Neuronal stem cell (in vitro differentiated cells): ENCODE measurements at regions not wholly inside any gene's neighbourhood (a gene's known extent, or its start where the extent isn't known, plus 50 kb on each side); places are given as distances from the start of the nearest gene placed in this dataset.

Experiments
- DNase-seq: peaks from one replicate; pipeline ENCODE4 v3.0.0-alpha.2; 2013; ENCODE audit warnings: low spot score
- H2AFZ ChIP-seq: one replicate; pipeline ENCODE4 v1.6.1; 2013; ENCODE audit warnings: mild to moderate bottlenecking, low read length, inconsistent platforms
- H2AK5ac ChIP-seq: 2 replicates; pipeline ENCODE4 v1.6.1; 2013; ENCODE audit warnings: low read depth, mild to moderate bottlenecking, inconsistent platforms, low read length, moderate library complexity, mixed read lengths
- H2BK120ac ChIP-seq: 2 replicates; pipeline ENCODE4 v1.6.1; 2013; ENCODE audit warnings: low read depth, mild to moderate bottlenecking, inconsistent platforms, low read length, moderate library complexity, mixed read lengths
- H2BK12ac ChIP-seq: one replicate; pipeline ENCODE4 v1.6.1; 2013; ENCODE audit warnings: low read length, inconsistent platforms
- H2BK15ac ChIP-seq: 2 replicates; pipeline ENCODE4 v1.6.1; 2013; ENCODE audit warnings: mild to moderate bottlenecking, low read length, inconsistent platforms, mixed read lengths
- H2BK5ac ChIP-seq: one replicate; pipeline ENCODE4 v1.6.1; 2013; ENCODE audit warnings: inconsistent platforms, mild to moderate bottlenecking, low read length, moderate library complexity
- H3K14ac ChIP-seq: one replicate; pipeline ENCODE4 v1.6.1; 2013; ENCODE audit warnings: low read length, inconsistent platforms
- H3K18ac ChIP-seq: 2 replicates; pipeline ENCODE4 v1.6.1; 2013; ENCODE audit warnings: low read length, inconsistent platforms
- H3K23ac ChIP-seq: 2 replicates; pipeline ENCODE4 v1.6.1; 2013; ENCODE audit warnings: low read depth, mild to moderate bottlenecking, mixed read lengths, low read length, inconsistent platforms; ENCODE audit not compliant: poor library complexity
- H3K27ac ChIP-seq: replicated peaks from 3 replicates; pipeline ENCODE4 v1.5.1; 2013; ENCODE audit warnings: low read length, inconsistent platforms
- H3K27me3 ChIP-seq, 3 experiments: 2 replicates each; pipeline ENCODE4 v1.6.1; 2013; ENCODE audit warnings: low read length in 3 of 3, mild to moderate bottlenecking in 2 of 3, inconsistent platforms in 1 of 3, low read depth in 1 of 3, mixed read lengths in 1 of 3, moderate library complexity in 1 of 3; ENCODE audit not compliant: control insufficient read depth in 3 of 3, insufficient read depth in 3 of 3
- H3K36me3 ChIP-seq, 2 donors: replicated peaks in 1 of 2; 2 replicates each; pipeline ENCODE4 v1.6.1; 2013; ENCODE audit warnings: low read length in 2 of 2; ENCODE audit not compliant: control insufficient read depth in 2 of 2, insufficient read depth in 2 of 2
- H3K4ac ChIP-seq: 2 replicates; pipeline ENCODE4 v1.6.1; 2013; ENCODE audit warnings: inconsistent platforms, mild to moderate bottlenecking, low read length, moderate library complexity
- H3K4me1 ChIP-seq, 2 donors: 1 replicate in 1 of 2; 2 replicates in 1 of 2; pipeline ENCODE4 v1.6.1; 2013; ENCODE audit warnings: low read length in 2 of 2, low read depth in 1 of 2; ENCODE audit not compliant: control insufficient read depth in 2 of 2, insufficient read depth in 1 of 2
- H3K4me2 ChIP-seq: one replicate; pipeline ENCODE4 v1.6.1; 2013; ENCODE audit warnings: mild to moderate bottlenecking, low read length, inconsistent platforms; ENCODE audit not compliant: insufficient read depth, poor library complexity, severe bottlenecking
- H3K4me3 ChIP-seq, 2 donors: 2 replicates each; pipeline ENCODE4 v1.5.1; 2013; ENCODE audit warnings: low read length in 2 of 2, mild to moderate bottlenecking in 2 of 2, inconsistent platforms in 1 of 2, moderate library complexity in 1 of 2
- H3K79me1 ChIP-seq: one replicate; pipeline ENCODE4 v1.6.1; 2013; ENCODE audit warnings: low read depth, mild to moderate bottlenecking, inconsistent platforms, low read length, moderate library complexity
- H3K9ac ChIP-seq: one replicate; pipeline ENCODE4 v1.6.1; 2013; ENCODE audit warnings: mild to moderate bottlenecking, low read depth, low read length, inconsistent platforms; ENCODE audit not compliant: poor library complexity
- H3K9me3 ChIP-seq, 2 donors: replicated peaks in 1 of 2; 2 replicates each; pipeline versions ENCODE3 to v1.6.1; 2013; ENCODE audit warnings: low read length in 2 of 2, mild to moderate bottlenecking in 2 of 2, inconsistent platforms in 1 of 2, low read depth in 1 of 2, mixed read lengths in 1 of 2, moderate library complexity in 1 of 2; ENCODE audit not compliant: control insufficient read depth in 2 of 2, insufficient read depth in 1 of 2
- H4K8ac ChIP-seq: one replicate; pipeline ENCODE4 v1.6.1; 2013; ENCODE audit warnings: low read depth, mild to moderate bottlenecking, inconsistent platforms, low read length, moderate library complexity
- H4K91ac ChIP-seq: one replicate; pipeline ENCODE4 v1.6.1; 2013; ENCODE audit warnings: low read length, low read depth, mild to moderate bottlenecking, inconsistent platforms; ENCODE audit not compliant: poor library complexity
- WGBS, 2 donors: extraction: QIAGEN DNeasy Blood & Tissue Kit; methylation state at CpG; one replicate each; pipeline ENCODE4 v1.1.7; 2013; ENCODE audit warnings: missing lambda C conversion rate in 2 of 2, mixed read lengths in 1 of 2; ENCODE audit not compliant: insufficient read length in 2 of 2, insufficient replicate concordance in 1 of 2; ENCODE audit errors: extremely low coverage in 2 of 2; 5-methylcytosine and 5-hydroxymethylcytosine counted together

- Histone ChIP-seq H3K4me3 (no peak overlapping the region), H4K91ac (no peak overlapping the region), H3K36me3 (no peaks in the 10 kb centered on the region), H3K4ac (no peak overlapping the region), H2BK15ac (no peak overlapping the region), H3K4me2 (no peak overlapping the region), H2BK5ac (no peak overlapping the region), H3K23ac (no peak overlapping the region), H2BK120ac (no peak overlapping the region), H3K79me1 (no peaks in the 10 kb centered on the region), H3K14ac (no peak overlapping the region), H4K8ac (no peak overlapping the region), H3K18ac (no peak overlapping the region), H3K27me3 (no peaks in the 10 kb centered on the region), H3K4me1 (peaks cover 0 to 7% of the 10 kb centered on the region in 2 donors), H2AFZ (no peak overlapping the region), H3K27ac (no peak overlapping the region), H2BK12ac (no peak overlapping the region), H3K9me3 (no peaks in the 10 kb centered on the region), H2AK5ac (no peak overlapping the region), H3K9ac (no peak overlapping the region)
- no peak for DNase-seq
- no CpG with 5 or more reads among the region's 3 CpGs for WGBS, 2 donors
These were observed 1316.9 kb upstream of the SEL1L start for GRCh38 chr14:82850576-82850975.

- no peak overlapping the region for H3K4me2 ChIP-seq
- H3K9ac ChIP-seq, result no peak overlapping the region
- no CpG with 5 or more reads among the region's 4 CpGs for WGBS, 2 donors
- H3K4me3 ChIP-seq, result no peak overlapping the region
- H3K4ac ChIP-seq, result no peak overlapping the region
- H3K18ac ChIP-seq, result no peak overlapping the region
- no peaks in the 10 kb centered on the region for H3K9me3 ChIP-seq
- H3K36me3 ChIP-seq, result no peaks in the 10 kb centered on the region
- H3K14ac ChIP-seq, result no peak overlapping the region
- no peak overlapping the region for H2BK5ac ChIP-seq
- H2AK5ac ChIP-seq, result no peak overlapping the region
- H2BK12ac ChIP-seq, result no peak overlapping the region
- H2AFZ ChIP-seq, result no peak overlapping the region
- peaks cover 0 to 8% of the 10 kb centered on the region in 2 donors for H3K4me1 ChIP-seq
- no peak overlapping the region for H4K91ac ChIP-seq
- no peak overlapping the region for H3K27ac ChIP-seq
- H4K8ac ChIP-seq, result no peak overlapping the region
- peak; percentile 31 for DNase-seq
- no peak overlapping the region for H2BK120ac ChIP-seq
- H3K23ac ChIP-seq, result no peak overlapping the region
- no peak overlapping the region for H2BK15ac ChIP-seq
- H3K27me3 ChIP-seq, result no peaks in the 10 kb centered on the region
- H3K79me1 ChIP-seq, result no peaks in the 10 kb centered on the region
These were observed 1320.5 kb upstream of the SEL1L start for GRCh38 chr14:82854131-82854530.

- H2BK15ac ChIP-seq, result no peak overlapping the region
- no peak overlapping the region for H3K4me2 ChIP-seq
- DNase-seq, result peak; percentile 37
- H3K9me3 ChIP-seq, result no peaks in the 10 kb centered on the region
- H2BK120ac ChIP-seq, result no peak overlapping the region
- H4K91ac ChIP-seq, result no peak overlapping the region
- WGBS, 2 donors, result no CpG with 5 or more reads among the region's 1 CpG
- no peak overlapping the region for H3K18ac ChIP-seq
- no peaks in the 10 kb centered on the region for H3K36me3 ChIP-seq
- H4K8ac ChIP-seq, result no peak overlapping the region
- no peak overlapping the region for H3K23ac ChIP-seq
- no peak overlapping the region for H3K9ac ChIP-seq
- H3K27ac ChIP-seq, result no peak overlapping the region
- H2AK5ac ChIP-seq, result no peak overlapping the region
- no peak overlapping the region for H3K14ac ChIP-seq
- no peak overlapping the region for H3K4ac ChIP-seq
- H2BK12ac ChIP-seq, result no peak overlapping the region
- no peak overlapping the region for H3K4me3 ChIP-seq
- peaks cover 0 to 8% of the 10 kb centered on the region in 2 donors for H3K4me1 ChIP-seq
- no peak overlapping the region for H2BK5ac ChIP-seq
- no peaks in the 10 kb centered on the region for H3K27me3 ChIP-seq
- no peaks in the 10 kb centered on the region for H3K79me1 ChIP-seq
- no peak overlapping the region for H2AFZ ChIP-seq
These were observed 1321.2 kb upstream of the SEL1L start for GRCh38 chr14:82854901-82855300.

GRCh38 chr14:82855912-82856391 is 1322.3 kb upstream of the SEL1L start:
- WGBS, 2 donors, result no CpG with 5 or more reads among the region's 3 CpGs
- H3K27me3 ChIP-seq, result no peaks in the 10 kb centered on the region
- no peak overlapping the region for H2BK15ac ChIP-seq
- H3K4ac ChIP-seq, result no peak overlapping the region
- H4K91ac ChIP-seq, result no peak overlapping the region
- no peak overlapping the region for H2AK5ac ChIP-seq
- H3K14ac ChIP-seq, result no peak overlapping the region
- H2AFZ ChIP-seq, result no peak overlapping the region
- H2BK5ac ChIP-seq, result no peak overlapping the region
- no peak overlapping the region for H2BK12ac ChIP-seq
- peaks cover 0 to 8% of the 10 kb centered on the region in 2 donors for H3K4me1 ChIP-seq
- H3K9ac ChIP-seq, result no peak overlapping the region
- H3K27ac ChIP-seq, result no peak overlapping the region
- H3K18ac ChIP-seq, result no peak overlapping the region
- H3K4me2 ChIP-seq, result no peak overlapping the region
- no peak overlapping the region for H2BK120ac ChIP-seq
- no peaks in the 10 kb centered on the region for H3K9me3 ChIP-seq
- no peak overlapping the region for H3K23ac ChIP-seq
- no peaks in the 10 kb centered on the region for H3K36me3 ChIP-seq
- H3K4me3 ChIP-seq, result no peak overlapping the region
- H4K8ac ChIP-seq, result no peak overlapping the region
- no peaks in the 10 kb centered on the region for H3K79me1 ChIP-seq
- DNase-seq, result peak; percentile 3
